GM18502 (cell line): ENCODE measurements at regions not wholly inside any gene's neighbourhood (a gene's known extent, or its start where the extent isn't known, plus 50 kb on each side); places are given as distances from the start of the nearest gene placed in this dataset.

Experiments
- ATAC-seq: cut with Tn5 transposase; IDR thresholded peaks from one replicate; pipeline ENCODE4 v1.9.1; 2021; ENCODE audit warnings: mild to moderate bottlenecking; ENCODE audit not compliant: unreplicated experiment, poor library complexity

GRCh38 chr1:5555853-5556252 lies 436.4 kb downstream of the NPHP4 start:
- ATAC-seq, result no peak

- ATAC-seq, result no peak
Observed at GRCh38 chr1:5554784-5555183, 437.4 kb downstream of the NPHP4 start.

- ATAC-seq, result no peak
Observed at GRCh38 chr1:5554111-5554510, 438.1 kb downstream of the NPHP4 start.

GRCh38 chr1:5552787-5553484 lies 439.3 kb downstream of the NPHP4 start:
- no peak for ATAC-seq

- no peak for ATAC-seq
Observed at GRCh38 chr1:5551274-5551975, 440.8 kb downstream of the NPHP4 start.

- ATAC-seq, result no peak
Observed at GRCh38 chr1:5548266-5548665, 444.0 kb downstream of the NPHP4 start.

GRCh38 chr1:5543235-5543634 lies 449.0 kb downstream of the NPHP4 start:
- ATAC-seq, result no peak

- no peak for ATAC-seq
Observed at GRCh38 chr1:5532811-5533210, 459.4 kb downstream of the NPHP4 start.

- no peak for ATAC-seq
Observed at GRCh38 chr1:5526822-5527551, 465.2 kb downstream of the NPHP4 start.

- ATAC-seq, result no peak
Observed at GRCh38 chr1:5526385-5526750, 465.9 kb downstream of the NPHP4 start.

GRCh38 chr1:5525597-5526384 lies 466.4 kb downstream of the NPHP4 start:
- no peak for ATAC-seq

GRCh38 chr1:5522531-5523145 lies 469.6 kb downstream of the NPHP4 start:
- no peak for ATAC-seq

GRCh38 chr1:5519366-5520135 lies 472.7 kb downstream of the NPHP4 start:
- no peak for ATAC-seq

GRCh38 chr1:5516756-5517155 lies 475.5 kb downstream of the NPHP4 start:
- ATAC-seq, result no peak

- no peak for ATAC-seq
Observed at GRCh38 chr1:5515501-5515900, 476.7 kb downstream of the NPHP4 start.

GRCh38 chr1:5514527-5515183 lies 477.6 kb downstream of the NPHP4 start:
- peak; percentile 70 for ATAC-seq

GRCh38 chr1:5513846-5514526 lies 478.2 kb downstream of the NPHP4 start:
- ATAC-seq, result no peak

- ATAC-seq, result no peak
Observed at GRCh38 chr1:5513179-5513578, 479.0 kb downstream of the NPHP4 start.
